ENCODE measurements at regions not wholly inside any gene's neighbourhood (a gene's known extent, or its start where the extent isn't known, plus 50 kb on each side); places are given as distances from the start of the nearest gene placed in this dataset.

GRCh38 chr1:185681034-185681633, 53.1 kb upstream of the HMCN1 start:
- TF ChIP-seq, protein P1, sequence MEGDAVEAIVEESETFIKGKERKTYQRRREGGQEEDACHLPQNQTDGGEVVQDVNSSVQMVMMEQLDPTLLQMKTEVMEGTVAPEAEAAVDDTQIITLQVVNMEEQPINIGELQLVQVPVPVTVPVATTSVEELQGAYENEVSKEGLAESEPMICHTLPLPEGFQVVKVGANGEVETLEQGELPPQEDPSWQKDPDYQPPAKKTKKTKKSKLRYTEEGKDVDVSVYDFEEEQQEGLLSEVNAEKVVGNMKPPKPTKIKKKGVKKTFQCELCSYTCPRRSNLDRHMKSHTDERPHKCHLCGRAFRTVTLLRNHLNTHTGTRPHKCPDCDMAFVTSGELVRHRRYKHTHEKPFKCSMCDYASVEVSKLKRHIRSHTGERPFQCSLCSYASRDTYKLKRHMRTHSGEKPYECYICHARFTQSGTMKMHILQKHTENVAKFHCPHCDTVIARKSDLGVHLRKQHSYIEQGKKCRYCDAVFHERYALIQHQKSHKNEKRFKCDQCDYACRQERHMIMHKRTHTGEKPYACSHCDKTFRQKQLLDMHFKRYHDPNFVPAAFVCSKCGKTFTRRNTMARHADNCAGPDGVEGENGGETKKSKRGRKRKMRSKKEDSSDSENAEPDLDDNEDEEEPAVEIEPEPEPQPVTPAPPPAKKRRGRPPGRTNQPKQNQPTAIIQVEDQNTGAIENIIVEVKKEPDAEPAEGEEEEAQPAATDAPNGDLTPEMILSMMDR (conservative IDR thresholded peaks at IDR 0.05; ENCODE audit: low read length) = peak; percentile 67
- peak; percentile 36 for DNase-seq (ENCODE audit: low read depth)
- no peak overlapping the region for H3K4me3 ChIP-seq (ENCODE audit: low read length)

- TF ChIP-seq, protein P1 (conservative IDR thresholded peaks at IDR 0.05; ENCODE audit: low read length) = no peak
- no peak for DNase-seq (ENCODE audit: low read depth)
- H3K4me3 ChIP-seq (ENCODE audit: low read length) = no peak overlapping the region
Measured at GRCh38 chr1:185680453-185680852, 53.7 kb upstream of the HMCN1 start.

- no peak overlapping the region for H3K4me3 ChIP-seq (ENCODE audit: low read length)
- DNase-seq (ENCODE audit: low read depth) = peak; percentile 11
- TF ChIP-seq, protein P1 (conservative IDR thresholded peaks at IDR 0.05; ENCODE audit: low read length) = no peak
Measured at GRCh38 chr1:185679220-185679619, 55.0 kb upstream of the HMCN1 start.

GRCh38 chr1:185676969-185677368, 57.2 kb upstream of the HMCN1 start:
- TF ChIP-seq, protein P1 (conservative IDR thresholded peaks at IDR 0.05; ENCODE audit: low read length) = no peak
- H3K4me3 ChIP-seq (ENCODE audit: low read length) = no peak overlapping the region
- DNase-seq (ENCODE audit: low read depth) = no peak

- TF ChIP-seq, protein P1 (conservative IDR thresholded peaks at IDR 0.05; ENCODE audit: low read length) = no peak
- no peak for DNase-seq (ENCODE audit: low read depth)
- H3K4me3 ChIP-seq (ENCODE audit: low read length) = no peak overlapping the region
Measured at GRCh38 chr1:185674201-185674600, 60.0 kb upstream of the HMCN1 start.

GRCh38 chr1:185672719-185673360, 61.4 kb upstream of the HMCN1 start:
- DNase-seq (ENCODE audit: low read depth) = no peak
- TF ChIP-seq, protein P1 (conservative IDR thresholded peaks at IDR 0.05; ENCODE audit: low read length) = no peak
- no peak overlapping the region for H3K4me3 ChIP-seq (ENCODE audit: low read length)

DNA sequence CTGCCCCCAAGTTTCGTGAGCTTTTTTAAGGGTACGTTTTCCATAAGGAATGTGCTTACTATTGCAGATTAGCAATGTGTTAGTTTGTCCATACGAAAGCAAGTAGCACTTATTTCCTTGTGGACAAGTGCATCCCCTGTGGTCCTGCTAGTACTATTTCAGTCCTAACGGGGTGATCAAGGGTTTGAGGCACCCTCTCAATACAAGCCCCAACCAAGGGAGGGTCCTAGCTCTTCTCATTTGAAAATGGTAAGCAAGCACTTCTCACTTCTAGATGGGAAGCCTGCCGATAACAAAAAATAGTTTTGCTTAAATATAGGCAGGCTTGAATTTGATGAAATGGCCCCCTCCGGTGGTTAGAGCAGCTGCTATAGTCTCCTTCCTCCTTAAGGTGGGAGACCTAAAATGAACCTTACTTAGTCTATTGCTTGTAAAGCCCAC, 64.0 kb upstream of the HMCN1 start:
- H3K4me3 ChIP-seq (ENCODE audit: low read length) = no peak overlapping the region
- TF ChIP-seq, protein P1 (conservative IDR thresholded peaks at IDR 0.05; ENCODE audit: low read length) = peak; percentile 68
- peak; percentile 66 for DNase-seq (ENCODE audit: low read depth)

Data from AG10803 (cell line).